LoVo (cell line): ENCODE measurements at regions not wholly inside any gene's neighbourhood (a gene's known extent, or its start where the extent isn't known, plus 50 kb on each side); places are given as distances from the start of the nearest gene placed in this dataset.

Experiments used
- DNase-seq: peaks from one replicate; pipeline ENCODE4 v3.0.0-alpha.2; 2016; ENCODE audit warnings: low spot score

DNA sequence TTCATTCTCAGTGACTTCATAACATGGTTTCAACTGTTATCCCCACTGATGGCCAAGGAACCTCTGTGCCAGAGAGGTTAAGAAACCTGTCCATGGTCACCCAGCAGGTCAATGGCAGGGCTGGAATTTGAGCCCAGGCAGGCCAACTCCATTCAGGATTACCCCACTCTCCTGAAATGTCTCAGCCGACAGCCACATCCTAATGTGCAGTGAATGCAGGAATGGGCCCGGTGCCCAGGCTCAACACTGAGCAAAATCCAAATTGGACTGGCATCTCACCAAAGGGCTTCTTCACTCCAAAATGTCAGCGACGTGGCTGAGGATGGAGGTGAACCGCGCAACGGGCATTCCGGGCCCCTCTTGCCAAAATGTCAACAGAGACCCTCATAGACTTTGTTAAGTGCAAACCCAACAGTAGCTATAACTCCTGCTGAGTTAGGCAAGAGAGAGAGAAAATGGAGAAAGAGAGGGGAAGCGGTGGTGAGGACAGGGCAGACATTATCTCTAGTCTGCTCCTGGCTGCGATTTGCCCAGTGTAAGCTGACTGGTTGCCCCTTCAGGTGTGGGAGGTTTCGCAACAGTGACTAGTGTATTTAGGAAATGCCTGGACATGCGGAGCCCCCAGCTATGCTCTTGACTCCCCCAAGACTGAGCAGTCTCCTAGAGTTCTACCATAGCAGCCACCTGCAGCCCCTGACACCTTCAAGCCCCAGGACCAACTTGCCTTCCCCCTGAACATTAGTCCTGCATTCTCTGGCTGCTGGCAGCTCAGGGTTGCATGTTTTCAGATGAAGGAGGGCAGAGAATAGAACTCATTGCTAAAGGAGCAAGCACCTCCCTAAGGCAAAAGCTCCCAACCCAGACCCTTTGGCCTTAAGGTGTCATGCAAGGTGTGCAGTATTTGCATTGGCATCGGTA lies 167.7 kb downstream of the ANAPC1 start:
- no peak for DNase-seq

DNA sequence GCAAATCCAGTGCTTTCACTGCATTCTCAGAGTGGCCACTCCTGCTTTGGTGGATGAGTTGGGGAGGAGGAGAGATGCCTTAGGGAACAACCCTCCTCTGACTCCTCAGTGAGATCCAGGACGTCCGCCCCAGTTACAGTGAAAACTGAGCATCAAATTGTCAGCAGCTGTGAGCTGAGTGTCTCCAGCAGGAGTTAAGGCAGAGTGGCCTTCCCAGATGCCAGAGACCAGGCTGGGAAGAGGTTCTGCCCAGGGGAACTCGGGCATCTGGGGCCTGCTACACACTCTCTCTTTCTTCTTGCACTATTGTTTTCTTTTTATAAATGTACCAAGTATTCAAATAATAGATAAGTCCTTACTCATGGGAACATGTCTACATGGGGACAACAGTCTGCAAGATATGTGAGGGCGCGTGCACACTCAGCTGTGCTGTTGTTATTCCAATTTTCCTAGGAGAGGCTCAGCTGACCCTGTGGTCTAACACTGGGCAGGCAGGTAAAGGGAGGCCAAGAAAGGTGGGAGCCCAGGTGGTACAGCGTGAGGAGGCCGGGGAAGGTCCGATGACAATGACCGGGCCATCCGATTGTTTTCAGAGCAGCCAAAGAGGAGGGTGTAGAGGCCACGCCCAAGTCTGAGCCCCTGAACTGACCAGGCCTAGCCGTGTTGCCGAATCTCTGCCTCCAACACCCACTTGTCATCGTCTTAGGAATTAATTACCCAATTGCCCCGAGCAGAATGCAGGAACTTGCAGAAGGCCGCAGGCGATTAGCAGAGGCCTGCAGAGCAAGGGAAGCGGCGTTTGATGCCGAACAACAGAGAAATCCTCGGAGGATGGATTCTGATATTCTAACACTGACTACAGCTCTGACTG lies 166.9 kb downstream of the ANAPC1 start:
- no peak for DNase-seq
